Naive thymus-derived CD4-positive, alpha-beta T cell (primary cell): ENCODE measurements at regions not wholly inside any gene's neighbourhood (a gene's known extent, or its start where the extent isn't known, plus 50 kb on each side); places are given as distances from the start of the nearest gene placed in this dataset.

Source experiments
- ATAC-seq: fragments of 150-1000 bp; cut with Tn5 transposase; 2 replicates; pipeline ENCODE4 v1.10.0; 2021; ENCODE audit warnings: mild to moderate bottlenecking, moderate library complexity
- CTCF ChIA-PET: fragments of 350-600 bp; sonication (Branson Sonifier 250); formaldehyde crosslinking; loops from one replicate; lab custom pipeline; 2021; ENCODE audit warnings: antibody characterized with exemption; lab: Charles Lee
- POLR2A ChIA-PET: fragments of 350-600 bp; sonication (Branson Sonifier 250); formaldehyde crosslinking; loops from one replicate; lab custom pipeline; 2021; ENCODE audit warnings: antibody characterized with exemption, inconsistent platforms; lab: Charles Lee
- DNase-seq, 9 donors: peaks; one replicate each; pipeline versions ENCODE4 v3.0.0 to v3.0.0-alpha.2; 2020 to 2022; ENCODE audit warnings: mixed read lengths in 1 of 9
- H3K27ac ChIP-seq: one replicate; pipeline ENCODE4 v1.7.0; 2013; ENCODE audit warnings: mild to moderate bottlenecking, low read depth, low read length, moderate library complexity
- H3K27me3 ChIP-seq, 2 donors: one replicate each; pipeline ENCODE4 v1.7.0; 2013; ENCODE audit warnings: low read length in 2 of 2, mild to moderate bottlenecking in 2 of 2, moderate library complexity in 2 of 2; ENCODE audit not compliant: control insufficient read depth in 2 of 2, insufficient read depth in 2 of 2
- H3K36me3 ChIP-seq, 3 experiments: 1 replicate in 2 of 3; 2 replicates in 1 of 3; pipeline ENCODE4 v1.7.0; 2013; ENCODE audit warnings: low read length in 3 of 3, mild to moderate bottlenecking in 3 of 3, moderate library complexity in 1 of 3; ENCODE audit not compliant: insufficient read depth in 3 of 3, control insufficient read depth in 2 of 3
- H3K4me1 ChIP-seq, 2 donors: one replicate each; pipeline ENCODE4 v1.7.0; 2013; ENCODE audit warnings: low read length in 2 of 2, mild to moderate bottlenecking in 2 of 2, moderate library complexity in 1 of 2; ENCODE audit not compliant: control insufficient read depth in 2 of 2, insufficient read depth in 2 of 2
- H3K4me3 ChIP-seq: 2 replicates; pipeline ENCODE4 v1.7.0; 2013; ENCODE audit warnings: mild to moderate bottlenecking, low read length
- H3K9me3 ChIP-seq, 3 experiments: 1 replicate in 2 of 3; 2 replicates in 1 of 3; pipeline ENCODE4 v1.7.0; 2013; ENCODE audit warnings: low read length in 3 of 3; ENCODE audit not compliant: control insufficient read depth in 2 of 3
- H3K27ac Mint-ChIP-seq, 9 donors: one replicate each; pipeline ENCODE4 v1.8.0; 2020 to 2022; ENCODE audit warnings: mixed read lengths in 9 of 9, mild to moderate bottlenecking in 8 of 9, moderate library complexity in 5 of 9, inconsistent platforms in 2 of 9
- H3K27me3 Mint-ChIP-seq, 5 donors: one replicate each; pipeline ENCODE4 v1.8.0; 2021 to 2022; ENCODE audit warnings: mixed read lengths in 5 of 5, mild to moderate bottlenecking in 1 of 5
- H3K36me3 Mint-ChIP-seq, 5 donors: one replicate each; pipeline ENCODE4 v1.8.0; 2020 to 2022; ENCODE audit warnings: mixed read lengths in 5 of 5, mild to moderate bottlenecking in 3 of 5, inconsistent platforms in 1 of 5
- H3K4me1 Mint-ChIP-seq, 7 donors: one replicate each; pipeline ENCODE4 v1.8.0; 2020 to 2022; ENCODE audit warnings: mixed read lengths in 7 of 7, mild to moderate bottlenecking in 3 of 7, inconsistent platforms in 1 of 7
- H3K4me3 Mint-ChIP-seq, 10 donors: one replicate each; pipeline ENCODE4 v1.8.0; 2020 to 2022; ENCODE audit warnings: mild to moderate bottlenecking in 10 of 10, mixed read lengths in 10 of 10, moderate library complexity in 6 of 10, inconsistent platforms in 2 of 10
- H3K9me3 Mint-ChIP-seq, 11 donors: one replicate each; pipeline ENCODE4 v1.8.0; 2020 to 2022; ENCODE audit warnings: mixed read lengths in 11 of 11, mild to moderate bottlenecking in 4 of 11, inconsistent platforms in 1 of 11, moderate library complexity in 1 of 11
- intact Hi-C, 2 donors: fragments of 100-400 bp; cut with micrococcal nuclease; formaldehyde crosslinking; loops; one replicate each; pipeline ENCODE4 v1.15.1; 2023

DNA sequence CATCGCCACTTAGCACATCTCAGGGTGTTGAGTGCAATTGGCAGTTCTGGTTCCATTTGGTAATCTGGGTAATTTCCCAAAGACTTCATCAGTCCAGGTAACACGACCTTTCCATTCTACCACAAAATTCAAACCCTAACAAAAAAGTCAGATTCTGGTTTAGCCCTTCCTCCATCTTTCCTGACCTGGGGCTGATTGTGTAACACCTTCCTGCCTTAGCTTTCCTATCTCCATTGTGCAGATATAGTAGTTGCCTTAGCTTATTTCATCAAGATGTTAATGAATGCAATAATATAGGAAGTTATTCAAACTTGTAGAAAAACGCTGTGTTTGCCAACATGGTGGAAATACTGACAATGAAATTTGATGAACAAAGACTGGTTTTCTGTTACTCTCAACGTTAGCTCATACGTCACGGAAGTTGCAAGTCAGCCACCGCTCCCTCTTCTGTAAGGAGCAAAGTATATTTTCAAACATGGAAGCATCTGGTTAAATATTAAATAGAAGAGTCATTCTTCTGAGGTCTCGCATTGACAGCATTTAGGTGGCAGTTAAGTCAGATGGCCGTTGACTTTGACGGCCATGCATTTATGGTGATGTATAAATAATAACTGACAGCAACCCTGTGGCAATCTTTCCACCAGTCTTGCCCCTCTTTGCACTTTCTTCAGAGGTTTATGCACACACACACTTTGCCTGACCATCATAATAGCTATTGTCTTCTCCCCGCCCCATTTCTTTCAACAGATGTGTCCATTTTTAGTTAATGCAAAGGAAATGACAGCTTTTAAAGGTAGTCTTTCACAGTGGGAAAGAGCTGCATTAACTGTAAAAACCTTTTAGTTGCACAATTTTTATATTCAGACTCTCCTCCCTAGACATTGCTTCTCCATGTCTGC is 205.1 kb upstream of the BMPER start:
- intact Hi-C loops, result no loop called here
- no peak overlapping the region for H3K4me3 Mint-ChIP-seq
- Histone ChIP-seq H3K4me1 (peaks cover 0 to 3% of the 10 kb centered on the region in 2 donors), H3K27ac (no peak overlapping the region), H3K9me3 (peaks cover 0 to 24% (median 0%) of the 10 kb centered on the region in 3 experiments), H3K36me3 (no peaks in the 10 kb centered on the region), H3K27me3 (no peaks in the 10 kb centered on the region), H3K4me3 (no peak overlapping the region)
- POLR2A ChIA-PET, result no interaction called here
- no peak for DNase-seq
- CTCF ChIA-PET, result no interaction called here
- no peak overlapping the region for H3K27ac Mint-ChIP-seq
- peaks cover 13 to 58% (median 38%) of the 10 kb centered on the region in 11 donors for H3K9me3 Mint-ChIP-seq
- H3K36me3 Mint-ChIP-seq, result peaks cover 0 to 50% (median 40%) of the 10 kb centered on the region in 5 donors
- H3K27me3 Mint-ChIP-seq, result no peaks in the 10 kb centered on the region
- H3K4me1 Mint-ChIP-seq, result peaks cover 0 to 22% (median 0%) of the 10 kb centered on the region in 7 donors
- ATAC-seq, result no peak

DNA sequence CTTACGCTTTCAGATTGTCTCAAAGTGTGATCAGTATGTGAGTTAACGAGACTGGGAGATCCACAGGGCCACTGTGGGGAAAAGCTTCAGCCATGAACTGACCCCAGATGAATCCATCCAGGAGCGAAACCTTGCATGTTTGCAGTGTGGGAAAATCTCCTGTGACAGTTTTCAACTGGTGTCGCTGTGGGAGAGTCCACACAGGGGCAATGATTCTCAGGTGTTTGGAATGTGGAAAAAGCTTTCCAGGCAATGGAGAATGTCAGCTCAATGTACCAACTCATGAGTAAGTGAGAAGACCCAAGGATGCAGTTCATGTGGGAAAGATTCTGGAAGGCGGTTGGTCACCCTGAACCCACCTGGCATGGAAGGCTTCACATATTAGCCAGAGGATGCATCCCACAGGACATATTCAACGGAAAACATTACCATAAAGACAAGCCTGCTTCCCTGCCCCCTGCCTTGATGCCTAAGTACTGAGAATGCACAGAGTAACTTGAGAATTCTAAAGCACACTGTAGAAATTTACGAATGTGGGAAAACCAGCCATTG is 204.1 kb upstream of the BMPER start:
- H3K4me3 ChIP-seq, result no peak overlapping the region
- ATAC-seq (no peak), DNase-seq (no peak)
- no peaks in the 10 kb centered on the region for H3K27me3 ChIP-seq
- intact Hi-C loops, result no loop called here
- peaks cover 0 to 7% of the 10 kb centered on the region in 2 donors for H3K4me1 ChIP-seq
- Mint-ChIP-seq H3K27me3 (no peaks in the 10 kb centered on the region), H3K27ac (no peak overlapping the region), H3K9me3 (peaks cover 13 to 58% (median 38%) of the 10 kb centered on the region in 11 donors), H3K36me3 (peaks cover 0 to 50% (median 40%) of the 10 kb centered on the region in 5 donors), H3K4me1 (peaks cover 0 to 22% (median 0%) of the 10 kb centered on the region in 7 donors), H3K4me3 (peak overlapping the region in 1 of 10 donors; percentile 4)
- ChIA-PET CTCF (no interaction called here), POLR2A (no interaction called here)
- H3K9me3 ChIP-seq, result peaks cover 0 to 24% (median 0%) of the 10 kb centered on the region in 3 experiments
- no peaks in the 10 kb centered on the region for H3K36me3 ChIP-seq
- no peak overlapping the region for H3K27ac ChIP-seq

DNA sequence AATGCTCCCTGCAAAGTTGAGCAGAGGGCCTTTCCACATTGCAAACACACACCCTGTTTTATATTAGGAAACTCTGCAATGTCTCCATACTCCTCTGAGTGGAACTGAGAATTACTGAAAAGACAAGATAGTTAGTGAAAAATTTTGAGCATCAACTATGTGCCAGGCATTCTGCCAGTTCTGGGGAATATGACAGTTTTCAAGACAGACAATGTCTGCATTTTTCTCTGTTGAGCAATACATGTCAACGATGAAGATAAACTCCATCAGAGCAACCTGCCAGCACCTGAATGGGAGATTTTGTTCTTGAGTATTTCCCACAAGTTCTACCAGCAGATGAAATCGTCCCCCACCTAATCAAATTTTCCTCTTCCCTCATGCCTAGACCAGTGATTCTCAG is 203.4 kb upstream of the BMPER start:
- ATAC-seq (no peak), DNase-seq (no peak)
- Histone ChIP-seq H3K27ac (no peak overlapping the region), H3K4me3 (no peak overlapping the region), H3K27me3 (no peaks in the 10 kb centered on the region), H3K4me1 (peaks cover 0 to 7% of the 10 kb centered on the region in 2 donors), H3K36me3 (no peaks in the 10 kb centered on the region), H3K9me3 (peaks cover 0 to 24% (median 0%) of the 10 kb centered on the region in 3 experiments)
- Mint-ChIP-seq H3K4me3 (no peak overlapping the region), H3K36me3 (peaks cover 0 to 51% (median 39%) of the 10 kb centered on the region in 5 donors), H3K9me3 (peaks cover 13 to 55% (median 38%) of the 10 kb centered on the region in 11 donors), H3K27me3 (no peaks in the 10 kb centered on the region), H3K4me1 (peaks cover 0 to 22% (median 0%) of the 10 kb centered on the region in 7 donors), H3K27ac (no peak overlapping the region)
- intact Hi-C loops, result no loop called here
- ChIA-PET POLR2A (no interaction called here), CTCF (no interaction called here)

DNA sequence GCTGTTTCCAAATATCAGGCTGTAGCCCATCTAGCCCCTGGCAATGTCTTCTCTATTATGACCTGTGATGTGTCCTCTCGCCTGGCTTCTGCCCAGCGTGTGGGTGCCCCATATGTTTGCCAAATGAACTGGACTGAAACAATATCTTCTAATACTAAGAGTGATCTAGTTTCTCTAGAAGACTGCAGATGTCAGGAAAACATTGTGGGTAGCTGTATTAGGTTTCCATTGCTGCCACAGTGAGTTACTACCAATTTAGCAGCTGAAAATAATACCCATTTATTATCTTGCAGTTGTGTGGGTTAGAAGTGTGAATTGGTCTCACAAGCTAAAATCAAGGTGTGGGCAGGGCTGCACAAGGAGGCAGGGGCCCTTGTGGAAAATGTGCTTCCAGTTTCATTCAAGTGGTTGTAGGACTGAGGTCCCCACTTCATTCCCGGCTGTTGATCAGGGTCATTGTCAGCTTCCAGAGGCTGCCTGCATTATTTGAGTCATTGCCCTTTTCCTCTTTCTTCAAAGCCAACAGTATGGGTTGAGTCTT is 202.8 kb upstream of the BMPER start:
- Histone ChIP-seq H3K27ac (no peak overlapping the region), H3K36me3 (no peaks in the 10 kb centered on the region), H3K27me3 (no peaks in the 10 kb centered on the region), H3K4me3 (no peak overlapping the region), H3K9me3 (peaks cover 0 to 24% (median 0%) of the 10 kb centered on the region in 3 experiments), H3K4me1 (peaks cover 0 to 7% of the 10 kb centered on the region in 2 donors)
- H3K4me3 Mint-ChIP-seq, result peak overlapping the region in 1 of 10 donors; percentile 30
- H3K27ac Mint-ChIP-seq, result no peak overlapping the region
- peaks cover 0 to 54% (median 42%) of the 10 kb centered on the region in 5 donors for H3K36me3 Mint-ChIP-seq
- peaks cover 0 to 22% (median 0%) of the 10 kb centered on the region in 7 donors for H3K4me1 Mint-ChIP-seq
- CTCF ChIA-PET, result no interaction called here
- DNase-seq (no peak), ATAC-seq (no peak)
- POLR2A ChIA-PET, result no interaction called here
- intact Hi-C loops, result no loop called here
- no peaks in the 10 kb centered on the region for H3K27me3 Mint-ChIP-seq
- peaks cover 13 to 54% (median 38%) of the 10 kb centered on the region in 11 donors for H3K9me3 Mint-ChIP-seq

DNA sequence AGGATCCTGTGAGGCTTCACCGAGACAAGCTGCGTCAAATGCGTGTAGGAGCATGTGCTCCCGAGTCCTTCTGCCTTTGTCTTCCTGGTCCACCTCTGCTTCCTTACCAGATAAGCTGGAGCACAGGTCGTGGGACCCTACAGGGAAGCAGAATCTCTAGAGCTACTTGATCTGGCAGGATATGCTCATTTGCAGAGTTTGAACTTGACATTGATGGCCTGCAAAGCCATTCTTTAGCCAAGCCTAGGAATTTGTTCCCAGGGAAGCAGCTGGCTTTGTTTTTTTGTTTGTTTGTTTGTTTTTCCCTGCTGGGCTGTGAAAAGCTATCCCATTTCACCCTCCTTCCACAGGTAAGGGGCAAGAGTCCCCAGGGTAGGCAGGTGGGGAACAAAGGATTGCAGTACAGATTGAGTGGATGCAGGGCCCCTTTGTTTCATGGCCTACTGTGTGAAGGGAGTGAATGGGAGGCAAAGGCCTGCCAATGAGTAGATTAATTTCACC is 200.0 kb upstream of the BMPER start:
- Mint-ChIP-seq H3K36me3 (peaks cover 0 to 33% (median 20%) of the 10 kb centered on the region in 5 donors), H3K27me3 (no peaks in the 10 kb centered on the region), H3K9me3 (peaks cover 7 to 28% (median 22%) of the 10 kb centered on the region in 11 donors), H3K4me1 (peaks cover 0 to 21% (median 0%) of the 10 kb centered on the region in 7 donors), H3K27ac (no peak overlapping the region), H3K4me3 (no peak overlapping the region)
- Histone ChIP-seq H3K9me3 (peaks cover 0 to 14% (median 0%) of the 10 kb centered on the region in 3 experiments), H3K36me3 (no peaks in the 10 kb centered on the region), H3K4me1 (peaks cover 0 to 7% of the 10 kb centered on the region in 2 donors), H3K4me3 (no peak overlapping the region), H3K27ac (no peak overlapping the region), H3K27me3 (no peaks in the 10 kb centered on the region)
- DNase-seq (no peak), ATAC-seq (no peak)
- ChIA-PET POLR2A (no interaction called here), CTCF (no interaction called here)
- intact Hi-C loops, result no loop called here

DNA sequence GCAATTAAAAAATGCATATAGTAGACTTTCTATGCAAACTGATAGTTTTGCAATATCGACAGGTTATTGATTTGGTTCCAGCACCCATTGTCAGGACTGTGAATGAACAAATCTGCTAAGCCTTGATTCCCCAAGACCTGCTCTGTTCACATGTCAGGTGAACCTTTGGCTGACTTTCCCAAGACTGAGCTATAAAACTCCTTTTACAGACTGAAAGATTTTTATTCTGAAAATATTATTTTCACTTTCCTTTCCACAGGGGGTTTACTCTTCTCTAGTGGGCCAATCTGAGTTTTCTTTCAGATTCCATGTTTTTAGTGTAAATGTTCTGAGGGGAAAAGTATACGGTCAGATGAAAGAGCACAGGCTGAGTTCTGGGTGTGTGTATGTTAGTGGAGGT is 199.2 kb upstream of the BMPER start:
- Mint-ChIP-seq H3K4me1 (peaks cover 0 to 18% (median 0%) of the 10 kb centered on the region in 7 donors), H3K4me3 (no peak overlapping the region), H3K9me3 (peaks cover 4 to 20% (median 14%) of the 10 kb centered on the region in 11 donors), H3K36me3 (peaks cover 0 to 25% (median 12%) of the 10 kb centered on the region in 5 donors), H3K27me3 (no peaks in the 10 kb centered on the region), H3K27ac (no peak overlapping the region)
- no peaks in the 10 kb centered on the region for H3K27me3 ChIP-seq
- POLR2A ChIA-PET, result no interaction called here
- H3K4me3 ChIP-seq, result no peak overlapping the region
- H3K27ac ChIP-seq, result no peak overlapping the region
- peaks cover 0 to 7% (median 0%) of the 10 kb centered on the region in 3 experiments for H3K9me3 ChIP-seq
- ATAC-seq (no peak), DNase-seq (no peak)
- H3K36me3 ChIP-seq, result no peaks in the 10 kb centered on the region
- H3K4me1 ChIP-seq, result peaks cover 0 to 7% of the 10 kb centered on the region in 2 donors
- CTCF ChIA-PET, result no interaction called here
- intact Hi-C loops, result no loop called here
